Peyer's patch (tissue), 4 donors: ENCODE measurements at regions not wholly inside any gene's neighbourhood (a gene's known extent, or its start where the extent isn't known, plus 50 kb on each side); places are given as distances from the start of the nearest gene placed in this dataset.
A peak's percentile ranks its signal among the peaks of the same experiment; 100 is the strongest.

Experiments used
- DNase-seq, 3 donors: peaks; one replicate each; pipeline ENCODE4 v3.0.0-alpha.2; 2017 to 2019
- H3K27ac ChIP-seq, 4 donors: fragments of 200-600 bp; sonication (generic); one replicate each; pipeline ENCODE4 v1.5.1; 2016 to 2019
- H3K27me3 ChIP-seq, 2 donors: fragments of 200-600 bp; sonication (generic); one replicate each; pipeline ENCODE4 v1.5.1; 2019
- H3K36me3 ChIP-seq, 3 donors: fragments of 200-600 bp; sonication (generic); one replicate each; pipeline ENCODE4 v1.5.1; 2016 to 2019
- H3K4me1 ChIP-seq, 4 donors: fragments of 200-600 bp; sonication (generic); one replicate each; pipeline ENCODE4 v1.5.1; 2016 to 2019
- H3K4me3 ChIP-seq, 4 donors: fragments of 200-600 bp; sonication (generic); 1 replicate in 3 of 4; 2 replicates in 1 of 4; pipeline ENCODE4 v1.5.1; 2016 to 2019; ENCODE audit warnings: mild to moderate bottlenecking in 1 of 4
- H3K9me3 ChIP-seq, 4 donors: fragments of 200-600 bp; sonication (generic); one replicate each; pipeline ENCODE4 v1.5.1; 2016 to 2019; ENCODE audit warnings: mild to moderate bottlenecking in 1 of 4
- CTCF ChIP-seq, 6 experiments: fragments of 450-650 bp in 4 of 6; fragments of 200-600 bp in 2 of 6; sonication (generic) in 1 of 6; IDR thresholded peaks; one replicate each; pipeline ENCODE4 v1.5.1; 2017 to 2019; ENCODE audit warnings: antibody characterized with exemption in 6 of 6, mild to moderate bottlenecking in 3 of 6, moderate library complexity in 1 of 6
- POLR2A ChIP-seq, 2 donors: fragments of 450-650 bp; IDR thresholded peaks; one replicate each; pipeline ENCODE4 v1.5.1; 2017; ENCODE audit warnings: antibody characterized with exemption in 2 of 2, mild to moderate bottlenecking in 2 of 2, moderate library complexity in 2 of 2

- TF ChIP-seq CTCF (IDR thresholded peaks at IDR 0.05) (no peak), POLR2A (IDR thresholded peaks at IDR 0.05) (no peak)
- H3K4me1 ChIP-seq, result peaks cover 0 to 7% (median 0%) of the 10 kb centered on the region in 4 donors
- no peaks in the 10 kb centered on the region for H3K36me3 ChIP-seq
- no peaks in the 10 kb centered on the region for H3K9me3 ChIP-seq
- H3K4me3 ChIP-seq, result no peak overlapping the region
- no peak for DNase-seq
- H3K27ac ChIP-seq, result no peak overlapping the region
- no peaks in the 10 kb centered on the region for H3K27me3 ChIP-seq
Observed at GRCh38 chr2:62597323-62597722, 91.3 kb upstream of the TMEM17 start.

DNA sequence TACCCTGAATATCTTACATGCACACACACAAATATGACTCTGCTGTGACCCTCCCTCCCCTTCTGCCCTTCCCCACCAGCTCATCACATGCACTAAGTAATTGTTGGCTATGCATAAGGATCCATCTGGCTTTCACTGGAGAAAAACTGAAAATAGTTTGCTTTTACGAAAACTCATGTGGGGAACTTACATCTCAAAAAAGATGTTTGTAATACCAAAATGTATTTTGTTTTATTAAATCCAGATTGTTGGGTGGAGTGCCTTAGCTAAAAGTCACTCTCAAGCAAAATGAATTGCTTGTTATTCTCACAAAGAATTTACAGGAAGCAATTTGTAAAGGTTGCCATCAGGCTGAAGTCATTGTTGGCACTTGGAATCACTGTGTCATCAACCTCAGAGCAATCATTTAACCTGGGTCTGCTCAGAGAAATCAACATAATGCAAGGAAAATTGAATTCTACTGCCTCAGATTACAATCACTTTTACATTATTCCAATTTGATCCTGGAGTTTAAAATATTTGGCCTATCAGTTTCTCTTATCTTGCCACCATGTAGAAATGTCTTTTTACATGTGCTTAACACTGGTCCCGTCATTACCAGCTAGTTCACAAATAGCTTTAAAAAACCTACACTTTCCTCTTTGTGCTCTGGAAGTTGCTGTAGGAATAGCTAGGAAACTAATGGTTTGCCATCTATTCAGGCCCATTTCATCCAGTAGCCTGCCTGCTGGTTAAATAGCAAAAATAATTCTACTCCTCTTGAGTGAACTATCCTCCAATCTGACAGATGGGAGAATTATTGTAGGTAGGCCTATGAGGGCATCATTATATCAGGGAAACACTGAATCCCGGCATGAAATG lies 90.3 kb upstream of the TMEM17 start:
- Histone ChIP-seq H3K27me3 (no peaks in the 10 kb centered on the region), H3K36me3 (no peaks in the 10 kb centered on the region), H3K4me1 (peaks cover 0 to 7% (median 0%) of the 10 kb centered on the region in 4 donors), H3K9me3 (no peaks in the 10 kb centered on the region), H3K27ac (peak overlapping the region in 1 of 4 donors; percentile 18), H3K4me3 (no peak overlapping the region)
- TF ChIP-seq CTCF (IDR thresholded peaks at IDR 0.05), result no peak
- no peak for TF ChIP-seq POLR2A (IDR thresholded peaks at IDR 0.05)
- no peak for DNase-seq

- DNase-seq, result no peak
- TF ChIP-seq POLR2A (IDR thresholded peaks at IDR 0.05) (no peak), CTCF (IDR thresholded peaks at IDR 0.05) (no peak)
- peak overlapping the region in 1 of 4 donors; percentile 18 for H3K27ac ChIP-seq
Observed at GRCh38 chr2:62595474-62595873, 89.5 kb upstream of the TMEM17 start.

GRCh38 chr2:62593825-62594224 lies 87.8 kb upstream of the TMEM17 start:
- Histone ChIP-seq H3K4me3 (no peak overlapping the region), H3K9me3 (no peaks in the 10 kb centered on the region), H3K36me3 (no peaks in the 10 kb centered on the region), H3K27ac (no peak overlapping the region), H3K4me1 (peaks cover 0 to 7% (median 0%) of the 10 kb centered on the region in 4 donors), H3K27me3 (no peaks in the 10 kb centered on the region)
- TF ChIP-seq POLR2A (IDR thresholded peaks at IDR 0.05) (no peak), CTCF (IDR thresholded peaks at IDR 0.05) (no peak)
- no peak for DNase-seq

More at GRCh38 chr2:62595474-62595873, 89.5 kb upstream of the TMEM17 start:
- Histone ChIP-seq H3K9me3 (no peaks in the 10 kb centered on the region), H3K36me3 (no peaks in the 10 kb centered on the region), H3K4me1 (peaks cover 0 to 7% (median 0%) of the 10 kb centered on the region in 4 donors), H3K27me3 (no peaks in the 10 kb centered on the region), H3K4me3 (no peak overlapping the region)

GRCh38 chr2:62591491-62591890 lies 85.5 kb upstream of the TMEM17 start:
- Histone ChIP-seq H3K27me3 (no peaks in the 10 kb centered on the region), H3K9me3 (no peaks in the 10 kb centered on the region), H3K36me3 (no peaks in the 10 kb centered on the region), H3K4me3 (no peak overlapping the region), H3K27ac (no peak overlapping the region), H3K4me1 (peaks cover 0 to 7% (median 0%) of the 10 kb centered on the region in 4 donors)
- no peak for TF ChIP-seq POLR2A (IDR thresholded peaks at IDR 0.05)
- no peak for TF ChIP-seq CTCF (IDR thresholded peaks at IDR 0.05)
- DNase-seq, result no peak
